T-helper 2 cell (primary cell): ENCODE measurements at regions not wholly inside any gene's neighbourhood (a gene's known extent, or its start where the extent isn't known, plus 50 kb on each side); places are given as distances from the start of the nearest gene placed in this dataset.
"Not testable (repeated sequence)": the region's sequence is repeated elsewhere in the genome, so short reads cannot be mapped to it uniquely, and the experiment has no call there.

Source experiments
- DNase-seq, 5 experiments: peaks; one replicate each; pipeline versions ENCODE4 v3.0.0 to v3.0.0-alpha.2; 2012 to 2022

GRCh38 chr4:49154308-49155103, 168.4 kb downstream of the CWH43 start:
- peak in 1 of 5 experiments; percentile 59 for DNase-seq

- not testable (repeated sequence) for DNase-seq
Observed at GRCh38 chr4:49155270-49155669, 169.2 kb downstream of the CWH43 start.

- DNase-seq: not testable (repeated sequence)
Observed at GRCh38 chr4:49156309-49156708, 170.2 kb downstream of the CWH43 start.

- DNase-seq: not testable (repeated sequence)
Observed at GRCh38 chr4:49157630-49158029, 171.6 kb downstream of the CWH43 start.

GRCh38 chr4:49161111-49161541, 175.1 kb downstream of the CWH43 start:
- not testable (repeated sequence) for DNase-seq

GRCh38 chr4:49164916-49165315, 178.8 kb downstream of the CWH43 start:
- DNase-seq: not testable (repeated sequence)

GRCh38 chr4:49177847-49178246, 191.8 kb downstream of the CWH43 start:
- not testable (repeated sequence) for DNase-seq

- DNase-seq: not testable (repeated sequence)
Observed at GRCh38 chr4:49181088-49181487, 195.0 kb downstream of the CWH43 start.

GRCh38 chr4:49211396-49212194, 225.5 kb downstream of the CWH43 start:
- DNase-seq: not testable (repeated sequence)

- DNase-seq: not testable (repeated sequence)
Observed at GRCh38 chr4:49213250-49213649, 227.2 kb downstream of the CWH43 start.

- DNase-seq: not testable (repeated sequence)
Observed at GRCh38 chr4:49213750-49214149, 227.7 kb downstream of the CWH43 start.

- DNase-seq: not testable (repeated sequence)
Observed at GRCh38 chr4:49214453-49215081, 228.5 kb downstream of the CWH43 start.

GRCh38 chr4:49215082-49215479, 229.0 kb downstream of the CWH43 start:
- DNase-seq: not testable (repeated sequence)

- DNase-seq: not testable (repeated sequence)
Observed at GRCh38 chr4:49216606-49217005, 230.5 kb downstream of the CWH43 start.

GRCh38 chr4:49217492-49217891, 231.4 kb downstream of the CWH43 start:
- DNase-seq: no peak

- not testable (repeated sequence) for DNase-seq
Observed at GRCh38 chr4:49218094-49218493, 232.0 kb downstream of the CWH43 start.

GRCh38 chr4:49218931-49219330, 232.9 kb downstream of the CWH43 start:
- not testable (repeated sequence) for DNase-seq

- DNase-seq: not testable (repeated sequence)
Observed at GRCh38 chr4:49219489-49220225, 233.6 kb downstream of the CWH43 start.

GRCh38 chr4:49221209-49221608, 235.1 kb downstream of the CWH43 start:
- no peak for DNase-seq

- not testable (repeated sequence) for DNase-seq
Observed at GRCh38 chr4:49222810-49223209, 236.7 kb downstream of the CWH43 start.

GRCh38 chr4:49226216-49226866, 240.3 kb downstream of the CWH43 start:
- not testable (repeated sequence) for DNase-seq

GRCh38 chr4:49227941-49228340, 241.9 kb downstream of the CWH43 start:
- DNase-seq: not testable (repeated sequence)
